ENCODE measurements at regions not wholly inside any gene's neighbourhood (a gene's known extent, or its start where the extent isn't known, plus 50 kb on each side); places are given as distances from the start of the nearest gene placed in this dataset.
"Not testable (repeated sequence)": the region's sequence is repeated elsewhere in the genome, so short reads cannot be mapped to it uniquely, and the experiment has no call there.

- Histone ChIP-seq H3K4me1 (ENCODE audit: control insufficient read depth in 5 of 5, insufficient read depth in 5 of 5, low read length in 5 of 5) (peaks cover 0 to 29% (median 9%) of the 10 kb centered on the region in 5 donors), H3K36me3 (ENCODE audit: control insufficient read depth in 4 of 4, insufficient read depth in 4 of 4, low read length in 4 of 4) (no peaks in the 10 kb centered on the region), H3K27ac (ENCODE audit: low read depth in 1 of 2, low read length in 1 of 2) (no peak overlapping the region), H3K9ac (ENCODE audit: insufficient read depth in 1 of 2, low read length in 2 of 2) (no peak overlapping the region), H3K9me3 (ENCODE audit: control insufficient read depth in 4 of 4, insufficient read depth in 3 of 4, low read length in 3 of 4) (no peaks in the 10 kb centered on the region), H3K27me3 (ENCODE audit: control insufficient read depth in 3 of 3, insufficient read depth in 3 of 3, low read length in 2 of 3) (no peaks in the 10 kb centered on the region), H3K4me3 (no peak overlapping the region)
- peak; percentile 71 for ATAC-seq (ENCODE audit: insufficient read depth, low FRiP score)
- no peak for TF ChIP-seq CTCF (IDR thresholded peaks at IDR 0.05; ENCODE audit: control extremely low read depth, extremely low read depth)
- DNase-seq = peak; percentile 84 to 90 (median 84)
- 78 to 81% methylated on average over 5 of the region's 5 CpGs for WGBS, 2 donors
Measured at GRCh38 chr9:108033976-108034964, 544.7 kb upstream of the KLF4 start.

GRCh38 chr9:108032079-108032478 lies 542.5 kb upstream of the KLF4 start:
- WGBS, 2 donors = 80 to 81% methylated on average over 9 of the region's 9 CpGs

GRCh38 chr9:108031221-108031620 lies 541.7 kb upstream of the KLF4 start:
- H3K4me3 ChIP-seq; H3K36me3 ChIP-seq (ENCODE audit: control insufficient read depth in 4 of 4, insufficient read depth in 4 of 4, low read length in 4 of 4); DNase-seq; H3K27me3 ChIP-seq (ENCODE audit: control insufficient read depth in 3 of 3, insufficient read depth in 3 of 3, low read length in 2 of 3); ATAC-seq (ENCODE audit: insufficient read depth, low FRiP score); H3K27ac ChIP-seq (ENCODE audit: low read depth in 1 of 2, low read length in 1 of 2); H3K9me3 ChIP-seq (ENCODE audit: control insufficient read depth in 4 of 4, insufficient read depth in 3 of 4, low read length in 3 of 4); H3K9ac ChIP-seq (ENCODE audit: insufficient read depth in 1 of 2, low read length in 2 of 2): not testable (repeated sequence)
- peaks cover 0 to 26% (median 9%) of the 10 kb centered on the region in 5 donors for H3K4me1 ChIP-seq (ENCODE audit: control insufficient read depth in 5 of 5, insufficient read depth in 5 of 5, low read length in 5 of 5)
- 92 to 94% methylated on average over 11 of the region's 11 CpGs for WGBS, 2 donors

More at GRCh38 chr9:108032079-108032478, 542.5 kb upstream of the KLF4 start:
- not testable (repeated sequence) for ATAC-seq (ENCODE audit: insufficient read depth, low FRiP score); H3K4me3 ChIP-seq; H3K9me3 ChIP-seq (ENCODE audit: control insufficient read depth in 4 of 4, insufficient read depth in 3 of 4, low read length in 3 of 4); H3K27ac ChIP-seq (ENCODE audit: low read depth in 1 of 2, low read length in 1 of 2); H3K36me3 ChIP-seq (ENCODE audit: control insufficient read depth in 4 of 4, insufficient read depth in 4 of 4, low read length in 4 of 4); H3K27me3 ChIP-seq (ENCODE audit: control insufficient read depth in 3 of 3, insufficient read depth in 3 of 3, low read length in 2 of 3); DNase-seq; H3K9ac ChIP-seq (ENCODE audit: insufficient read depth in 1 of 2, low read length in 2 of 2)
- peaks cover 0 to 29% (median 9%) of the 10 kb centered on the region in 5 donors for H3K4me1 ChIP-seq (ENCODE audit: control insufficient read depth in 5 of 5, insufficient read depth in 5 of 5, low read length in 5 of 5)

- not testable (repeated sequence) for H3K9me3 ChIP-seq (ENCODE audit: control insufficient read depth in 4 of 4, insufficient read depth in 3 of 4, low read length in 3 of 4); H3K4me1 ChIP-seq (ENCODE audit: control insufficient read depth in 5 of 5, insufficient read depth in 5 of 5, low read length in 5 of 5); DNase-seq; H3K9ac ChIP-seq (ENCODE audit: insufficient read depth in 1 of 2, low read length in 2 of 2); H3K27ac ChIP-seq (ENCODE audit: low read depth in 1 of 2, low read length in 1 of 2); ATAC-seq (ENCODE audit: insufficient read depth, low FRiP score); H3K27me3 ChIP-seq (ENCODE audit: control insufficient read depth in 3 of 3, insufficient read depth in 3 of 3, low read length in 2 of 3); H3K36me3 ChIP-seq (ENCODE audit: control insufficient read depth in 4 of 4, insufficient read depth in 4 of 4, low read length in 4 of 4); H3K4me3 ChIP-seq
- 95 to 98% methylated on average over 4 of the region's 4 CpGs for WGBS, 2 donors
Measured at GRCh38 chr9:108026718-108027117, 537.1 kb upstream of the KLF4 start.

GRCh38 chr9:108024604-108025003 lies 535.0 kb upstream of the KLF4 start:
- Histone ChIP-seq H3K4me3 (no peak overlapping the region), H3K27me3 (ENCODE audit: control insufficient read depth in 3 of 3, insufficient read depth in 3 of 3, low read length in 2 of 3) (no peaks in the 10 kb centered on the region), H3K9me3 (ENCODE audit: control insufficient read depth in 4 of 4, insufficient read depth in 3 of 4, low read length in 3 of 4) (no peaks in the 10 kb centered on the region), H3K4me1 (ENCODE audit: control insufficient read depth in 5 of 5, insufficient read depth in 5 of 5, low read length in 5 of 5) (no peaks in the 10 kb centered on the region), H3K9ac (ENCODE audit: insufficient read depth in 1 of 2, low read length in 2 of 2) (no peak overlapping the region), H3K36me3 (ENCODE audit: control insufficient read depth in 4 of 4, insufficient read depth in 4 of 4, low read length in 4 of 4) (no peaks in the 10 kb centered on the region), H3K27ac (ENCODE audit: low read depth in 1 of 2, low read length in 1 of 2) (no peak overlapping the region)
- no peak for TF ChIP-seq CTCF (IDR thresholded peaks at IDR 0.05; ENCODE audit: control extremely low read depth, extremely low read depth)
- DNase-seq = no peak
- ATAC-seq (ENCODE audit: insufficient read depth, low FRiP score) = no peak
